NB4 (cell line): ENCODE measurements at regions not wholly inside any gene's neighbourhood (a gene's known extent, or its start where the extent isn't known, plus 50 kb on each side); places are given as distances from the start of the nearest gene placed in this dataset.

Experiments
- POLR2A ChIP-seq: IDR thresholded peaks from 2 replicates; pipeline ENCODE4 v1.6.1; 2011; ENCODE audit warnings: mild to moderate bottlenecking; ENCODE audit not compliant: insufficient read length; ENCODE audit errors: extremely low read depth
- TF ChIP-seq, protein P1 (sequence below): IDR thresholded peaks from one replicate; pipeline ENCODE4 v1.5.1; 2012; ENCODE audit warnings: low read depth, low read length

DNA sequence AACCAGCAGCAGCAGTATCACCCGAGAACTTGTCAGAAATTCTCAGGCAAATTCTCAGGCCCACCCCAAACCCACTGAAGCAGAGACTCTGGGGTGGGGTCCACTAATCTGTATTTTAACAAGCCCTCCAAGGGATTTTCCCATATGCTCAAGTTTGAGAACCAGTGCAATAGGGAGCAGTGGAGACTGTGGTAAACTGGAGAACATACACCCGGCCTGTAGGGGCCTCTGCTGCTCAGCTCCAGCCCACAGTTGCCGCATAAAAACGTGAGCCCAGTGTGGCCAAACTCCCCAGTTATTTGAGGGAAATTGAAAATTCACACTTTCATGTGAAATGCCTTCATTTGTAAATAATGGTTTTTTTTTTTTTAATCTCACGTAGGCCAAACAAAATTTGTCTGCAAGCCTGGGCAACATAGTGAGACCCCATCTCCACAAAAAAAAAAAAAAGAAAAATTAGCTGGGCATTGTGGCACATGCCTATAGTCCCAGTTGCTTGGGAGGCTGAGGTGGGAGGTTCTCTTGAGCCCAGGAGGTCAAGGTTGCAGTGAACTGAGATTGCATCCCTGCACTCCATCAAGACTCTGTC, 97.6 kb upstream of the ZMIZ1 start:
- TF ChIP-seq POLR2A = no peak
- TF ChIP-seq, protein P1, sequence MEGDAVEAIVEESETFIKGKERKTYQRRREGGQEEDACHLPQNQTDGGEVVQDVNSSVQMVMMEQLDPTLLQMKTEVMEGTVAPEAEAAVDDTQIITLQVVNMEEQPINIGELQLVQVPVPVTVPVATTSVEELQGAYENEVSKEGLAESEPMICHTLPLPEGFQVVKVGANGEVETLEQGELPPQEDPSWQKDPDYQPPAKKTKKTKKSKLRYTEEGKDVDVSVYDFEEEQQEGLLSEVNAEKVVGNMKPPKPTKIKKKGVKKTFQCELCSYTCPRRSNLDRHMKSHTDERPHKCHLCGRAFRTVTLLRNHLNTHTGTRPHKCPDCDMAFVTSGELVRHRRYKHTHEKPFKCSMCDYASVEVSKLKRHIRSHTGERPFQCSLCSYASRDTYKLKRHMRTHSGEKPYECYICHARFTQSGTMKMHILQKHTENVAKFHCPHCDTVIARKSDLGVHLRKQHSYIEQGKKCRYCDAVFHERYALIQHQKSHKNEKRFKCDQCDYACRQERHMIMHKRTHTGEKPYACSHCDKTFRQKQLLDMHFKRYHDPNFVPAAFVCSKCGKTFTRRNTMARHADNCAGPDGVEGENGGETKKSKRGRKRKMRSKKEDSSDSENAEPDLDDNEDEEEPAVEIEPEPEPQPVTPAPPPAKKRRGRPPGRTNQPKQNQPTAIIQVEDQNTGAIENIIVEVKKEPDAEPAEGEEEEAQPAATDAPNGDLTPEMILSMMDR = no peak
